Breast epithelium (tissue), 3 donors: ENCODE measurements at regions not wholly inside any gene's neighbourhood (a gene's known extent, or its start where the extent isn't known, plus 50 kb on each side); places are given as distances from the start of the nearest gene placed in this dataset.

Source experiments
- CTCF ChIP-seq, 3 donors: fragments of 450-650 bp; IDR thresholded peaks; one replicate each; pipeline ENCODE4 v1.5.1; 2016 to 2017; ENCODE audit warnings: antibody characterized with exemption in 3 of 3, mild to moderate bottlenecking in 3 of 3, moderate library complexity in 3 of 3
- POLR2A ChIP-seq: fragments of 450-650 bp; IDR thresholded peaks from one replicate; pipeline ENCODE4 v1.6.1; 2016; ENCODE audit warnings: antibody characterized with exemption, mild to moderate bottlenecking, moderate library complexity

DNA sequence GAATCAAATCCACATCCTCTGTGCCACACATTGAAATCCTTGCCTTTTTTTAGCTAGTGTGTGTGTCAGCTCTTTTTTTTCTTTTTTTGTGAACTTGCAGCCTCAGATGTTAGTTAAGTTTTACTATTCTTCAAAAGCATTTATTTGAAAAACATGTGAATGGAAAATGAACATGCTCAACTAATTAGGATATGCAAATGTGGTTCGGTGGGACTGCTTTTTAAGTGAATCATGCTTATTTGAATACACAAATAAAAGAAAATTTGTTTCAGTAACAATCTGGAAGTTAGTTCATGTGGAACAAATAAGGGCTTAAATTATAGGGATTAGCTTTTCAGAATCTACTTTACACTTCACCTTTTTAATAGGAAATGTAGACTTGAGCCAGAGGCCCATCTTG lies 751.5 kb upstream of the FAM241A start:
- TF ChIP-seq CTCF (IDR thresholded peaks at IDR 0.05) (no peak), POLR2A (no peak)
